CMK (cell line): ENCODE measurements at regions not wholly inside any gene's neighbourhood (a gene's known extent, or its start where the extent isn't known, plus 50 kb on each side); places are given as distances from the start of the nearest gene placed in this dataset.
A peak's percentile ranks its signal among the peaks of the same experiment; 100 is the strongest.
"Not testable (repeated sequence)": the region's sequence is repeated elsewhere in the genome, so short reads cannot be mapped to it uniquely, and the experiment has no call there.

Experiments used
- DNase-seq: peaks from one replicate; pipeline ENCODE4 v3.0.0-alpha.2; 2010; ENCODE audit warnings: low read depth

DNA sequence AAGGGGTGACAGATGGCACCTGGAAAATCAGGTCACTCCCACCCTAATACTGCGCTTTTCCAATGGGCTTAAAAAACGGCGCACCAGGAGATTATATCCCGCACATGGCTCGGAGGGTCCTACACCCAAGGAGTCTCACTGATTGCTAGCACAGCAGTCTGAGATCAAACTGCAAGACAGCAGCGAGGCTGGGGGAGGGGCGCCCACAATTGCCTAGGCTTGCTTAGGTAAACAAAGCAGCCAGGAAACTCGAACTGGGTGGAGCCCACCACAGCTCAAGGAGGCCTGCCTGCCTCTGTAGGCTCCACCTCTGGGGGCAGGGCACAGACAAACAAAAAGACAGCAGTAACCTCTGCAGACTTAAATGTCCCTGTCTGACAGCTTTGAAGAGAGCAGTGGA lies 205.7 kb upstream of the HTR1E start:
- DNase-seq = peak; percentile 11

DNA sequence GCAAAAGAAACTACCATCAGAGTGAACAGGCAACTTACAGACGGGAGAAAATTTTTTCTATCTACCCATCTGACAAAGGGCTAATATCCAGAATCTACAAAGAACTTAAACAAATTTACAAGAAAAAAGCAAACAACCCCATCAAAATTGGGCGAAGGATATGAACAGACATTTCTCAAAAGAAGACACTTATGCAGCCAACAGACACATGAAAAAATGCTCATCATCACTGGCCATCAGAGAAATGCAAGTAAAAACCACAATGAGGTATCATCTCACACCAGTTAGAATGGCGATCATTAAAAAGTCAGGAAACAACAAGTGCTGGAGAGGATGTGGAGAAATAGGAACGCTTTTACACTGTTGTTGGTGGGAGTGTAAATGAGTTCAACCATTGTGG lies 206.6 kb upstream of the HTR1E start:
- not testable (repeated sequence) for DNase-seq

GRCh38 chr6:86730216-86730615 lies 207.1 kb upstream of the HTR1E start:
- DNase-seq = no peak

GRCh38 chr6:86728976-86729375 lies 208.4 kb upstream of the HTR1E start:
- DNase-seq = no peak

- DNase-seq = no peak
These were observed 212.6 kb upstream of the HTR1E start for GRCh38 chr6:86724695-86725094.

GRCh38 chr6:86723729-86724128 lies 213.6 kb upstream of the HTR1E start:
- no peak for DNase-seq

GRCh38 chr6:86723151-86723550 lies 214.2 kb upstream of the HTR1E start:
- no peak for DNase-seq

DNA sequence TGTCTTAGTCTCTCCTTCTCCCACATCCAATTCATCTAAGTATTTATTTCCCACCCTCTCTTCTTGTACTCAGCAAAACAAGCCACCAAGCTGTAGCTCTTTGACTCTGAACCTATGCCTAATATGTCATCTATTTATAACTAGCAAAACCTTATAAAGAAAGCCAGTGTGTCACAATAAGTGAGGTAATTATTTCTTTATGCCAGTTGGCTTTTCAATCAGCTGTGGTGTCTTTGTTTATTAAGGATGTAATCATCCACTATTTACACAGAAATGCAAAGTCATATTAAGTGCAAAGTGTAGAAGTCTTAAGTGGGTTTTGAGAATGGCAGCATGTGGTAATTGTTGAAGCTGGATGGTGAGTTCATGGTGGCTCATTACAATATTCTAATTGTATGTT lies 215.2 kb upstream of the HTR1E start:
- DNase-seq = no peak

DNA sequence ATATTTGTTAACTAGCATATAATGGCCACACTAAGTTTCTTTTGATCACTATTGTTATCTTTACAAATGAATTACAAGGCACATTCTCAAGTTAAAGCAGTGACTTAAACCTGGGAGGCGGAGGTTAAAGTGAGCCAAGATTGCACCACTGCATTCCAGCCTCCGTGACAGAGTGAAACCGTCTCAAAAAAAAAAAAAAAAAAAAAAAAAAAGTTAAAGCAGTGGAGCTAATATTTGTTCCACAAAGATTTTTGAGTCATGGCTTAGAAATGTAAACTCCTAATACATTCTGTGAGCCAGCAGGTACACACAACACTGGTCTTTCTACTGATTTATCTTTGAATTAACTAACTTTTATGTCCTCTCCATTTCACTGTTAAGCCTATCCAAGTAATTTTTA lies 221.7 kb upstream of the HTR1E start:
- DNase-seq = no peak

DNA sequence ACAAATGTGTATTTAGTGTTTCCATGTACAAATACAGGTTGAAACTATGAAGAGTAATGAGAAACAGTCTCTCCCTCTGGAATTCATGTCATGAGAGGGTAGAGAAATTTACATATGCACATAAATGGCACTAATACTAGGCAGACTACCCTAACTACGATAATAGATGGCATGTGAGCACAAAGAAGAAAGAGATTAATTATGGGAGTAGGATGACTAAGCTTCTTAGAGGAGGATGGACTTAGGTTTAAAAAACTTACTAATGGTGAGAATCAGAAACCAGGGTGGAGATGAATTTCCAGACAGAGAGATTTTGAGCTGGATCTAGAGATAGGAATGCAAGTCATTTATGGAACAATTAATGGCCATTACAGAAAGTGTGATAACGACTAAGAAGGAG lies 225.3 kb upstream of the HTR1E start:
- no peak for DNase-seq

DNA sequence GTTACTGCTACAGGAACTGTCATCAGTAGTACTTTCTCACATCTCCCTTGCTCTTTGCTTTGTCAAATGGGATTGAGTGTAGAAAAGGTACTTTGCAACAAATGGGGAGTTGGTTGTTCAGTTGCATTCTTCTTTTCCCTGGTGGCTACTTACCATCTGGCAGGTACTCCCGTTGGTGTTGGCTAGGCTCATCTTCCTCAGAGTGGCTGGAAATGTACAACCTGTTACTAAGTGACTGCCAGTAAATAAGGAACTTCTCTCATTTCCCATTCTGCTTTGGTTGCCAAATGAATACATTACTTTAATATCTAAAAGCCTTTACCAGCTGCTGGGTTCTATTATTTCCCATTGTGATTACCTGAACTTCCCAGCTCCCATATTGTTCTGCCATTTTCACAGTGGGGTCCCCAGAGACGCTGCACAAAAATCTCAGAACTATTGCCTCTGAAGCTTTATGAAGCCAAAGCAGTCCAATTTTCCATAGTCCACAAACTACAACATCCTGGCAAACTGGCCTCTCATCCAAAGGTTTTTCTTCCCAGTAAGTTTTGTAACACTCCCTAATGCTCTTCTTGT lies 229.7 kb upstream of the HTR1E start:
- no peak for DNase-seq

- no peak for DNase-seq
These were observed 230.9 kb upstream of the HTR1E start for GRCh38 chr6:86706449-86706848.

DNA sequence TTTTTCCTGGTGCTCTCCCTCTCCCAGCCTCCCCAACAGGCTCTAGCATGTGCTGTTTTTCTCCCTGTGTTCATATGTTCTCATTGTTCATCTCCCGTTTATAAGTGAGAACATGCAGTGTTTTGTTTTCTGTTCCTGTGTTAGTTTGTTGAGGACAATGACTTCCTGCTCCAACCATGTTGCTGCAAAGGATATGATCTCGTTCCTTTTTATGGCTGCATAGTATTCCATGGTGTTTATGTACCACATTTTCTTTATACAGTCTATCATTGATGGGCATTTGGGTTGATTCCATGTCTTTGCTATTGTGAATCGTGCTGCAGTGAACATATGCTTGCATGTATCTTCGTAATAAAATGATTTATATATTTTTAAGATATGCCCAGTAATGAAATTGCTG lies 236.1 kb upstream of the HTR1E start:
- DNase-seq = not testable (repeated sequence)

DNA sequence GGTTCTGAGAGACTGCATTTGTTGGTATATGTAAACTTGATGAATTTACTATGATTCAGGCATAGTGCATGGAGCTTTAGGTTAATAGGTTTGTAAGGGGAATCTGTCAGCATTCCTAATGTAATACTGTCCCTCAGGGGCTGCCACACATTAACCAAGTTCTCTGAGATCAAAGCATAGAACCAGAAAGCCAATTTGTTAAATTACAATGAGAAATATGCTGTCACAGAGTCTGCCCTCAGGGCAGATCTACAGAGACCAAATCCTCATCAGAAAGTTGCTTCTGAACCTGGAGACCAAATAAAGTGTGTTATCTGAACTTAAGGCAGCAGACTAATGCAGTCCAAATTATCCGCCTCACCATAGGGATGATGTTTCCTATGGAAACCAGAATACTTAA lies 250.8 kb upstream of the HTR1E start:
- DNase-seq = no peak

DNA sequence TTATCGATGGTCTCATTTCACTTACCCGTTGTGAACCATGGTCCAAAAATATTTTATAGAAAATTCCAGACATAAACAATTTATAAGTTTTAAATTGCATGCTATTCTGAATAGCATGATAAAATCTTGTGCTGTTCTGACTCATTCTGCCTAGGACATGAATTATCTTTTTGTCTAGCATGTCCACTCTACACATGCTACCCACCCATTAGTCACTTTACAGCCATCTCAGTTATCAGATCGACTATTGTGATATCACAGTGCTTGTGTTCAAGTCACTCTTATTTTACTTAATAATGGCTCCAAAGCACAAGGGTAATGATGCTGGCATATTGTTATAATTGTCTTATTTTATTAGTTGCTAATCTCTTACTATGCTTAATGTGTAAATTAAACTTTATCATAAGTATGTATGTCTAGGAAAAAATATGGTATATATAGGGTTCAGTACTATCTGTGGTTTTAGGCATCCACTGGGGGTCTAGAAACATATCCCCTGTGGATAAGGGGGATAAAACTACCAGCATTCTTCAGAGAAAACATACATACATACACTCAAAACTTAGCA lies 252.0 kb upstream of the HTR1E start:
- DNase-seq = no peak

GRCh38 chr6:86683132-86683908 lies 254.0 kb upstream of the HTR1E start:
- peak; percentile 91 for DNase-seq

- no peak for DNase-seq
These were observed 255.0 kb upstream of the HTR1E start for GRCh38 chr6:86682297-86682696.

GRCh38 chr6:86681140-86681539 lies 256.2 kb upstream of the HTR1E start:
- not testable (repeated sequence) for DNase-seq

GRCh38 chr6:86672125-86672524 lies 265.2 kb upstream of the HTR1E start:
- not testable (repeated sequence) for DNase-seq

DNA sequence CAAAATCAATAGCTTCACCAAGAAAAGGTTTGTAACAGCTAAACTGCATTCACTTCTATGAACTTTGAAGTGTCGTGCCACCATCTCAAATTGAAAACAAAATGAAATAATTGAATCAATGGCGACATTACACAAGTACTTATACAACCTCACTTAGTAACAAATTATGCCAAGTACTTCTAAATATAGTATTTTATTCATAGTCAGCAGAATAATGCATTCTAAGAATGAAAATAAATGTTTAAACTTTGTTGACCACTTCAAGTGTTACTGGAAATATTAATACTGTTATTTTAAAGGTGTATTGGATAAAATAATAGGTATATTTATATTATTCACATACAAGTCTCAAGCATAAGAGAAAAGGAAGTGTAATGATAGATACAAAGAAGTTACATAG lies 280.1 kb upstream of the HTR1E start:
- DNase-seq = no peak

- DNase-seq = no peak
These were observed 308.2 kb upstream of the HTR1E start for GRCh38 chr6:86629123-86629522.

- DNase-seq = no peak
These were observed 317.9 kb upstream of the HTR1E start for GRCh38 chr6:86619428-86619827.

GRCh38 chr6:86615299-86615698 lies 322.0 kb upstream of the HTR1E start:
- DNase-seq = no peak
